ENCODE measurements at regions not wholly inside any gene's neighbourhood (a gene's known extent, or its start where the extent isn't known, plus 50 kb on each side); places are given as distances from the start of the nearest gene placed in this dataset.

GRCh38 chr18:37639846-37640245 is 74.2 kb upstream of the CELF4 start:
- no peak for DNase-seq (ENCODE audit: extremely low read depth, insufficient read length)
- H3K27me3 ChIP-seq (replicated peaks; ENCODE audit: control insufficient read depth, insufficient read depth, low read length) = no peaks in the 10 kb centered on the region
- TF ChIP-seq CTCF (IDR thresholded peaks at IDR 0.05; ENCODE audit: insufficient read depth, low read length, poor library complexity, severe bottlenecking) = no peak

GRCh38 chr18:37637478-37637850 is 71.9 kb upstream of the CELF4 start:
- H3K4me3 ChIP-seq (replicated peaks; ENCODE audit: low read depth, low read length) = no peak overlapping the region
- no peak for DNase-seq (ENCODE audit: extremely low read depth, insufficient read length)
- H3K27me3 ChIP-seq (replicated peaks; ENCODE audit: control insufficient read depth, insufficient read depth, low read length) = no peaks in the 10 kb centered on the region
- no peak for TF ChIP-seq CTCF (IDR thresholded peaks at IDR 0.05; ENCODE audit: insufficient read depth, low read length, poor library complexity, severe bottlenecking)
- no peaks in the 10 kb centered on the region for H3K36me3 ChIP-seq (ENCODE audit: control insufficient read depth, insufficient read depth, low read length)

More at GRCh38 chr18:37639846-37640245, 74.2 kb upstream of the CELF4 start:
- no peaks in the 10 kb centered on the region for H3K36me3 ChIP-seq (ENCODE audit: control insufficient read depth, insufficient read depth, low read length)
- H3K4me3 ChIP-seq (replicated peaks; ENCODE audit: low read depth, low read length) = no peak overlapping the region

- H3K36me3 ChIP-seq (ENCODE audit: control insufficient read depth, insufficient read depth, low read length) = no peaks in the 10 kb centered on the region
- TF ChIP-seq CTCF (IDR thresholded peaks at IDR 0.05; ENCODE audit: insufficient read depth, low read length, poor library complexity, severe bottlenecking) = no peak
- H3K4me3 ChIP-seq (replicated peaks; ENCODE audit: low read depth, low read length) = no peak overlapping the region
- no peak for DNase-seq (ENCODE audit: extremely low read depth, insufficient read length)
- H3K27me3 ChIP-seq (replicated peaks; ENCODE audit: control insufficient read depth, insufficient read depth, low read length) = no peaks in the 10 kb centered on the region
Measured at GRCh38 chr18:37636831-37637477, 71.4 kb upstream of the CELF4 start.

GRCh38 chr18:37634516-37634915 is 68.9 kb upstream of the CELF4 start:
- TF ChIP-seq CTCF (IDR thresholded peaks at IDR 0.05; ENCODE audit: insufficient read depth, low read length, poor library complexity, severe bottlenecking) = no peak
- no peaks in the 10 kb centered on the region for H3K27me3 ChIP-seq (replicated peaks; ENCODE audit: control insufficient read depth, insufficient read depth, low read length)
- H3K36me3 ChIP-seq (ENCODE audit: control insufficient read depth, insufficient read depth, low read length) = no peaks in the 10 kb centered on the region
- no peak overlapping the region for H3K4me3 ChIP-seq (replicated peaks; ENCODE audit: low read depth, low read length)
- no peak for DNase-seq (ENCODE audit: extremely low read depth, insufficient read length)

- no peak for TF ChIP-seq CTCF (IDR thresholded peaks at IDR 0.05; ENCODE audit: insufficient read depth, low read length, poor library complexity, severe bottlenecking)
- Histone ChIP-seq H3K27me3 (replicated peaks; ENCODE audit: control insufficient read depth, insufficient read depth, low read length) (no peaks in the 10 kb centered on the region), H3K4me3 (replicated peaks; ENCODE audit: low read depth, low read length) (no peak overlapping the region), H3K36me3 (ENCODE audit: control insufficient read depth, insufficient read depth, low read length) (no peaks in the 10 kb centered on the region)
- DNase-seq (ENCODE audit: extremely low read depth, insufficient read length) = no peak
Measured at GRCh38 chr18:37631422-37631821, 65.8 kb upstream of the CELF4 start.

GRCh38 chr18:37630334-37630733 is 64.7 kb upstream of the CELF4 start:
- TF ChIP-seq CTCF (IDR thresholded peaks at IDR 0.05; ENCODE audit: insufficient read depth, low read length, poor library complexity, severe bottlenecking) = no peak
- Histone ChIP-seq H3K27me3 (replicated peaks; ENCODE audit: control insufficient read depth, insufficient read depth, low read length) (no peaks in the 10 kb centered on the region), H3K36me3 (ENCODE audit: control insufficient read depth, insufficient read depth, low read length) (no peaks in the 10 kb centered on the region), H3K4me3 (replicated peaks; ENCODE audit: low read depth, low read length) (no peak overlapping the region)
- DNase-seq (ENCODE audit: extremely low read depth, insufficient read length) = no peak

Measured in GM06990 (cell line).